ENCODE measurements at regions not wholly inside any gene's neighbourhood (a gene's known extent, or its start where the extent isn't known, plus 50 kb on each side); places are given as distances from the start of the nearest gene placed in this dataset.

DNA sequence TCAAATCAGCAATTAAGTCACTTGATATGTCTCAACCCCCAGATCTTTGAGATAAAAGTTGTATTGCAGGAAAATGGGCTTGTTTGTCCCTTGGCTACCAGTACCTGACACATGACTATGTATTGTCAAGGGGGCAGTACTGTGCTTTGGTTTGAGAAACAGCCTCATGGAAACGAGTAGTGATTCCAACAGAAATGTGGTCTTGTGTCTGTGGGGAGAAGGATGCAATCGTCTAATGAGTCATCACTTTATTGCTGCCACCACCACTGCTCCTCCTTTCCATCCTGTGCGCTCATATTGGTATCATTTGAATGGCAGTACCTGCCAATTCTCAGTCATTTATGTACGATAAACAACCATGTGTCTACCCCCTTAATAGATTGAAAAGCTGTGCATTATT lies 72.8 kb upstream of the ARHGAP5 start:
- no peak overlapping the region for H3K4me3 ChIP-seq (ENCODE audit: low read depth, low read length)
- TF ChIP-seq, protein P1, sequence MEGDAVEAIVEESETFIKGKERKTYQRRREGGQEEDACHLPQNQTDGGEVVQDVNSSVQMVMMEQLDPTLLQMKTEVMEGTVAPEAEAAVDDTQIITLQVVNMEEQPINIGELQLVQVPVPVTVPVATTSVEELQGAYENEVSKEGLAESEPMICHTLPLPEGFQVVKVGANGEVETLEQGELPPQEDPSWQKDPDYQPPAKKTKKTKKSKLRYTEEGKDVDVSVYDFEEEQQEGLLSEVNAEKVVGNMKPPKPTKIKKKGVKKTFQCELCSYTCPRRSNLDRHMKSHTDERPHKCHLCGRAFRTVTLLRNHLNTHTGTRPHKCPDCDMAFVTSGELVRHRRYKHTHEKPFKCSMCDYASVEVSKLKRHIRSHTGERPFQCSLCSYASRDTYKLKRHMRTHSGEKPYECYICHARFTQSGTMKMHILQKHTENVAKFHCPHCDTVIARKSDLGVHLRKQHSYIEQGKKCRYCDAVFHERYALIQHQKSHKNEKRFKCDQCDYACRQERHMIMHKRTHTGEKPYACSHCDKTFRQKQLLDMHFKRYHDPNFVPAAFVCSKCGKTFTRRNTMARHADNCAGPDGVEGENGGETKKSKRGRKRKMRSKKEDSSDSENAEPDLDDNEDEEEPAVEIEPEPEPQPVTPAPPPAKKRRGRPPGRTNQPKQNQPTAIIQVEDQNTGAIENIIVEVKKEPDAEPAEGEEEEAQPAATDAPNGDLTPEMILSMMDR (IDR thresholded peaks at IDR 0.05; ENCODE audit: insufficient read depth, low read length), result no peak
- no peak for DNase-seq (ENCODE audit: low read depth)

DNA sequence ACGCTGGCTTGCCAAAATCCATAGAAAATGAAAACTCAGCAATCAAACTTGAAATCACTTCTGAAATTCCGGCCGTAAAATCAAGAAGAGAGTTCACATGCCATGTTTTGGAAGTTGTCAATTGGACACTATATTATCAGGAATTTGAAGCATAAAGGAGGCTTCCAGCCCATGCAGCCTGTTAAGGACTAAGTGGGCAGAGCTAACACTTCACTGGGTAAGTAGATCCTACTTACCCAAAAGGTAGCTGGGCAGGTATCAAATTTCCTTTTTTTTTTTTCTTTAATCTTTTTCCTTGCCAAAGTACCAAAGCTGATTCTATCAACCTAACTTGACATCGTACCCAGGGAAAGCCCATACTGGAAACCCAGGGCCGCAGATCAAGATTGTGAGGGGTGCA lies 71.5 kb upstream of the ARHGAP5 start:
- H3K4me3 ChIP-seq (ENCODE audit: low read depth, low read length), result no peak overlapping the region
- TF ChIP-seq, protein P1 (IDR thresholded peaks at IDR 0.05; ENCODE audit: insufficient read depth, low read length), result no peak
- no peak for DNase-seq (ENCODE audit: low read depth)

DNA sequence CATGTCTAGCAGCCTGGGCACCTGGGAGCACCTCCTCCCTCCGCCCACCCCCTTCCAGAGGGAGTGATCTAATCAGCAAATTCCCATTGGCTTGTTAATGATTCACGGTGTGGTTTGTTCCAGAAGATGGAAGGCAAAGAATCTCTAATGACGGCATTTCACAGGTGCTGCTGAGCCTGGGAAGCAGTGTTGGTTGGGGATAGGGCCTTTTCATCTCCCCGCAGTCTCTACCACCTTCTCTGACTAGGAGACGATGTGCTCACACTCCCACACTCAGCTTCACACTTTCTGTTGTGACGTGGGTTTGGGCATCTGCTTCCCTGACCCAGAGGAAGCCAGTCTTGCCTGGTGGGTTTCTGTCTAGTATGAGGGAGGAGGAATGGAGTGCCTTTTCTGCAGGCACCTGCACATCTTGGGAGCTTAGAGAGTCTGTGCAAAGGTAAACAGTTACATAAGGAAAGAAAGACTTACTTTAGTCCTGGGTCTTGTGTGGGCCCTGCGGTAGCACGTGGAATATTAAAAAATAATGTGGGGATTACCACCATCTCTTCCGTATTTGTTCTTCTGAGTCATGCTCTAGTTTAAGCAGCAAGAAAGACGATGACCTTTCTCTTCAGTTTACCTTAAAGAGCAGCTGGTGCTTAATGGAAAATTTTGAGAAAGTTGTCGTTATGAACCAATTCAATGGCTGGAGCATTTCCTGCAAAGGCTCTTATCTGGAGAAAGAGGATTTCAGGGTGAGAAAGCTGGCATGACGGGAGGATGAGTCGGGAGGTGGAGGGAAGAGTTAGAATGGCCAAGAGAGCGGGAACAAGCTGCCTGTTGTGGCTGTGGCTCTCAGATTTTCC lies 70.6 kb upstream of the ARHGAP5 start:
- DNase-seq (ENCODE audit: low read depth), result no peak
- TF ChIP-seq, protein P1 (IDR thresholded peaks at IDR 0.05; ENCODE audit: insufficient read depth, low read length), result no peak
- H3K4me3 ChIP-seq (ENCODE audit: low read depth, low read length), result no peak overlapping the region

DNA sequence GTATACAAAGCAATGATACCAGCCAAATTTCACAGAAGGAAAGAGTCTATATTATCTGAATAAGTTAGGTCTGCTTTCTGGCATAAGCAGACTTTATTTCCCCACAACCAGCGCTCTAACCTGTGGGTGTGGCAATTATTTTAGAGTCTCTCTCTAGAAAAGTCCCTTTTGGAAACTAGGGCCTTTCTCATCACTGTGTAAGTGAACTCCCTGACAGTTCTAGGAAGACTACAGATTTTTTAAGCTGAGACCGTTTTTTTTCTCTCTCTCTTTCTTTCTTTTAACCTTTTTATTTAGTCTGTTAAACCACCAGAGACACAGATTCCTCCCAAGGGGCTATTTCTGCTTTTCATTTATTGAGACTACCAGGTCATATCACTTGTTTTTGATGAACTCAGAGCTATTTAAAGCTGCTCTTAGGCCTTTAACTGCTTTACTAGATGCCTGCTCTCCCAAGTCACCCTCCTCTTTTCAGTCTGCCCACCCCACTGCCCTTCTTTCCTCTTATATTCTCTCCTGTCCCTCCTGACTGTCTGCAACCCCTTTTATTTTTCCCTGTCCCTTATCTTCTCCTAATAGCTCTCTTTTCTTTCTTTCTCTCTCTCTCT lies 69.2 kb upstream of the ARHGAP5 start:
- no peak for DNase-seq (ENCODE audit: low read depth)
- H3K4me3 ChIP-seq (ENCODE audit: low read depth, low read length), result no peak overlapping the region
- TF ChIP-seq, protein P1 (IDR thresholded peaks at IDR 0.05; ENCODE audit: insufficient read depth, low read length), result no peak

DNA sequence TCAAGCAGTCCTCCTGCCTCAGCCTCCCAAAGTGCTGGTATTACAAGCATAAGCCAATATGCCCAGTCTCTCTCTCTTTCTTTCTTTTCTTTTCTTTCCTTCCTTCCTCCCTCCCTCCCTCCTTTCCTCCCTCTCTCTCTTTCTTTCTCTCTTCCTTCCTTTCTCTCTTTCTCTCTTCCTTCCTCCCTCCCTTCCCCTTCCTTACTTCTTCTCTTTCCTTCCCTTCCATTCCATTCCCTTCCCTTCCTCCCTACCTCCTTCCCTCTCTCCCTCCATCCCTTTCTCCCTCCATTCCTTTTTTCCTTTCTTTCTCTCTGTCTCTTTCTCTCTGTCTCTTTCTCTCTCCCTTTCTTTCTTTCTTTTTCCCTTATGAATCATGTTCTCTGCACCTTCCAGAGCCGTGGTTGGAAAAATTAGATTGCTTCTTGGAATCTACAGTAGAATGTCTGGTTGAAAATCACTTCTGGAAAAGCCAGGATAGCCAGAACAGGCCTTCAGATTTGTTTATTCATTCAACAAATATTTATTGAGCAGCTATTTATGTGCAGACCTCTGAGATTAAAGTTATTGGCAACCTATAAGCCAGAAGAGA lies 68.4 kb upstream of the ARHGAP5 start:
- no peak overlapping the region for H3K4me3 ChIP-seq (ENCODE audit: low read depth, low read length)
- DNase-seq (ENCODE audit: low read depth), result no peak
- TF ChIP-seq, protein P1 (IDR thresholded peaks at IDR 0.05; ENCODE audit: insufficient read depth, low read length), result no peak

DNA sequence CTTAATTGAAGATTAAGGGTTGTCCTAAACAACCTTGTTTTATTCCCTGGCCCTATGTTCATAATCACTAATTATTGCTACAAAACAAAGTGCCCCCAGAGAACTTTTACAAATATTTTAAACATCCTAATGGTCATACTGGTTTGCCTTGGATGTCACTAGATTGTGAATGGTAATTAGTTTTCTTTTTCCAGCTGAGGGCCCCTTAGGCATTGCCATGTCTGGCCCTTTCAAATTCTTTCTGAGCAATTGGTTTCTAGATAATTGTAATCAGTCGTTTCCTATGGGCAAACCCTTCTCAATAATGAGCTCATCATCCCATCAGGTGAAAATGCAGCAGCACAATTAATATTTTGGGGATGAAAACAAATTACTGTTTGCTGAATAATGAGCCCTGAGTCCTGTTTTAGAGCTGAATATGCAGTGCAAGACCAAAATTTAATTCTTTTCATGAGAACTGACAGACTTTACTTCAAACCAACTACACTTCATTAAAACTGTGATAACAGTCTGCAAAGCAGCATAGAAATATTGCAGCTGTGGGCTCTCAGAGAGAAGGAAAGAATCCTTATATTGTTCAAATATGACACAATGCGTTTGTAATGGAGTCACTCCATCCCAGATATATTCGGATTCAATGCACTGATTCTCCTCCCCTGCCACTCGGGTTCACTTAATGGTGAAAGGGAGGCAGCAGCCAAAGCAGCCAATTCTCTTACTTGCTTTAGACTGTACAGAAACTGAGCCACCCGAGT lies 67.7 kb upstream of the ARHGAP5 start:
- TF ChIP-seq, protein P1 (IDR thresholded peaks at IDR 0.05; ENCODE audit: insufficient read depth, low read length), result no peak
- H3K4me3 ChIP-seq (ENCODE audit: low read depth, low read length), result no peak overlapping the region
- DNase-seq (ENCODE audit: low read depth), result no peak
